Ovary (tissue), 3 donors: ENCODE measurements at regions not wholly inside any gene's neighbourhood (a gene's known extent, or its start where the extent isn't known, plus 50 kb on each side); places are given as distances from the start of the nearest gene placed in this dataset.

Source experiments
- EP300 ChIP-seq: sonication (generic); formaldehyde crosslinking; IDR thresholded peaks from one replicate; pipeline ENCODE4 v1.6.1; 2017; ENCODE audit warnings: antibody characterized with exemption
- POLR2A ChIP-seq: fragments of 450-650 bp; IDR thresholded peaks from one replicate; pipeline ENCODE4 v1.6.1; 2017; ENCODE audit warnings: antibody characterized with exemption, mild to moderate bottlenecking, moderate library complexity
- TF ChIP-seq, protein P1 (sequence below), 3 donors: fragments of 450-650 bp in 2 of 3; fragments of 200-600 bp in 1 of 3; IDR thresholded peaks; one replicate each; pipeline versions ENCODE4 v1.5.1 to v1.8.0; 2016 to 2022; ENCODE audit warnings: antibody characterized with exemption in 3 of 3, mild to moderate bottlenecking in 1 of 3
- donor health status: DM: no; HTN: no; CAD: no.

DNA sequence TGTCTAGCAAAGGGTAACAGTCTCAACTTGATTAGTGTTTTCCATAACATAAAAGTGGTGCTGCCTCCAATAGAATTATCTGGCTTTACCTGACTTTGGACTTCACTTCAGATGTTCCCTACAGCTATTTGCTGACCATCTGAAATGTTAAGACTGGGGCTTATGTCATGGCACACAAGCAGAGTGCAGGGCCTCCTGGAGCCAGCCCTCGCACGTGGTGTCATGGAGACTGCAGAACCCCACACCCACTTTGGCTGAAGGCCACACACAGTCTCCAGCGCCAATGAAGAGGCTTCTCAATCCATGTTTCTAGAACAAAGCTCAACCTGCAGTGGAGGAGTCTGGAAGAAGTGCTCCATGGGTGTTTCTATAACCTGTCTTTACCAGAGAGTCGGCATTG, 169.6 kb upstream of the FRMD6 start:
- TF ChIP-seq, protein P1, sequence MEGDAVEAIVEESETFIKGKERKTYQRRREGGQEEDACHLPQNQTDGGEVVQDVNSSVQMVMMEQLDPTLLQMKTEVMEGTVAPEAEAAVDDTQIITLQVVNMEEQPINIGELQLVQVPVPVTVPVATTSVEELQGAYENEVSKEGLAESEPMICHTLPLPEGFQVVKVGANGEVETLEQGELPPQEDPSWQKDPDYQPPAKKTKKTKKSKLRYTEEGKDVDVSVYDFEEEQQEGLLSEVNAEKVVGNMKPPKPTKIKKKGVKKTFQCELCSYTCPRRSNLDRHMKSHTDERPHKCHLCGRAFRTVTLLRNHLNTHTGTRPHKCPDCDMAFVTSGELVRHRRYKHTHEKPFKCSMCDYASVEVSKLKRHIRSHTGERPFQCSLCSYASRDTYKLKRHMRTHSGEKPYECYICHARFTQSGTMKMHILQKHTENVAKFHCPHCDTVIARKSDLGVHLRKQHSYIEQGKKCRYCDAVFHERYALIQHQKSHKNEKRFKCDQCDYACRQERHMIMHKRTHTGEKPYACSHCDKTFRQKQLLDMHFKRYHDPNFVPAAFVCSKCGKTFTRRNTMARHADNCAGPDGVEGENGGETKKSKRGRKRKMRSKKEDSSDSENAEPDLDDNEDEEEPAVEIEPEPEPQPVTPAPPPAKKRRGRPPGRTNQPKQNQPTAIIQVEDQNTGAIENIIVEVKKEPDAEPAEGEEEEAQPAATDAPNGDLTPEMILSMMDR (IDR thresholded peaks at IDR 0.05) = no peak
- TF ChIP-seq POLR2A (no peak), EP300 (no peak)
